Brain microvascular endothelial cell (primary cell): ENCODE measurements at regions not wholly inside any gene's neighbourhood (a gene's known extent, or its start where the extent isn't known, plus 50 kb on each side); places are given as distances from the start of the nearest gene placed in this dataset.

Experiments used
- DNase-seq: peaks from one replicate; pipeline ENCODE4 v3.0.0-alpha.2; 2020
- H3K27ac ChIP-seq: fragments of 250-450 bp; sonication (Bioruptor Pico); 2 replicates; pipeline ENCODE4 v1.5.1; 2020; ENCODE audit warnings: mild to moderate bottlenecking, moderate library complexity
- H3K27me3 ChIP-seq: fragments of 250-450 bp; sonication (Bioruptor Pico); replicated peaks from 2 replicates; pipeline ENCODE4 v1.5.1; 2020; ENCODE audit warnings: mild to moderate bottlenecking
- H3K36me3 ChIP-seq: fragments of 250-450 bp; sonication (Bioruptor Pico); replicated peaks from 2 replicates; pipeline ENCODE4 v1.5.1; 2020; ENCODE audit warnings: mild to moderate bottlenecking
- H3K4me3 ChIP-seq: 2 replicates; pipeline ENCODE4 v1.5.1; 2011; ENCODE audit warnings: low read depth, mild to moderate bottlenecking, control low read depth, low read length, moderate library complexity
- in situ Hi-C: cut with HindIII; loops from 2 replicates; pipeline ENCODE4 v1.10.0; 2017; ENCODE audit warnings: low sequenced_read_pairs, low pct_ligation_motif_present
- TF ChIP-seq, protein P1 (sequence below): IDR thresholded peaks from 2 replicates; pipeline ENCODE4 v1.5.1; 2011; ENCODE audit warnings: low read depth, mild to moderate bottlenecking, moderate library complexity, low read length, control low read depth, inconsistent platforms; ENCODE audit errors: missing control alignments

- Histone ChIP-seq H3K4me3 (no peak overlapping the region), H3K27ac (peak overlapping the region; percentile 11), H3K36me3 (no peaks in the 10 kb centered on the region), H3K27me3 (no peaks in the 10 kb centered on the region)
- TF ChIP-seq, protein P1, sequence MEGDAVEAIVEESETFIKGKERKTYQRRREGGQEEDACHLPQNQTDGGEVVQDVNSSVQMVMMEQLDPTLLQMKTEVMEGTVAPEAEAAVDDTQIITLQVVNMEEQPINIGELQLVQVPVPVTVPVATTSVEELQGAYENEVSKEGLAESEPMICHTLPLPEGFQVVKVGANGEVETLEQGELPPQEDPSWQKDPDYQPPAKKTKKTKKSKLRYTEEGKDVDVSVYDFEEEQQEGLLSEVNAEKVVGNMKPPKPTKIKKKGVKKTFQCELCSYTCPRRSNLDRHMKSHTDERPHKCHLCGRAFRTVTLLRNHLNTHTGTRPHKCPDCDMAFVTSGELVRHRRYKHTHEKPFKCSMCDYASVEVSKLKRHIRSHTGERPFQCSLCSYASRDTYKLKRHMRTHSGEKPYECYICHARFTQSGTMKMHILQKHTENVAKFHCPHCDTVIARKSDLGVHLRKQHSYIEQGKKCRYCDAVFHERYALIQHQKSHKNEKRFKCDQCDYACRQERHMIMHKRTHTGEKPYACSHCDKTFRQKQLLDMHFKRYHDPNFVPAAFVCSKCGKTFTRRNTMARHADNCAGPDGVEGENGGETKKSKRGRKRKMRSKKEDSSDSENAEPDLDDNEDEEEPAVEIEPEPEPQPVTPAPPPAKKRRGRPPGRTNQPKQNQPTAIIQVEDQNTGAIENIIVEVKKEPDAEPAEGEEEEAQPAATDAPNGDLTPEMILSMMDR = no peak
- in situ Hi-C loops = no loop called here
- DNase-seq = peak; percentile 22
These were observed 151.7 kb upstream of the KCNMB2 start for GRCh38 chr3:178384321-178385230.

DNA sequence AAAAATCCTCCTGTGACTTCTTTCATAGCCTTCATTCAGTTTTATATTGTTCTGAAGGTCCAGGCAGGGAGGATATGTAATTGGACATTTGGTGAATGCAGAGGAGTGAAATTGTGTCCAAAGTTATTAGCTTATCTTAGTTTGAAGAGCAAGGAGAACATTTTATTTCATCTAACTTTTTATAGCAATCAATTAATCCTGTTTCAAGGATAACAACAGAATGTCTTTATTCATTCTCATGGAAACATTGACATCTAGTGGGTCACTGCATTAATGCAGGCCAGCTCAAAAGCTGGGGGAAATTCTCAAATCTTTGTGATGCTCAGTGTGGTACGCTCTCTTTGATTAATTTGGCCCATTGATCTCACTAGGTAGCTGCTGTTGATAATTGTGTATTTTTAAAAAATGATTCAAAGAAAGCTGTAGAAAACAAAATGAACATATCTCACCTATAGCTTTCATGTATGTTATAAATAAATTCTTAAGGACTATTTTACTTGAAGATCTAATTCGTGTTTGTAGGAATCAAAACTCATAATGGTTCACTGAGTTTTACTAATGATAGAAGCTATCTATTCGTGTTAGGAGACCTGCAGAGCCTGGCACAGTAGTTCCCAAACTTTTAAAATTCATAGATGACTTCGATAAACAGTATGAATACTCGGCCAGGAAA is 150.8 kb upstream of the KCNMB2 start:
- Histone ChIP-seq H3K27ac (no peak overlapping the region), H3K36me3 (no peaks in the 10 kb centered on the region), H3K27me3 (no peaks in the 10 kb centered on the region), H3K4me3 (no peak overlapping the region)
- peak; percentile 51 for DNase-seq
- in situ Hi-C loops = no loop called here
- TF ChIP-seq, protein P1 = peak; percentile 75

DNA sequence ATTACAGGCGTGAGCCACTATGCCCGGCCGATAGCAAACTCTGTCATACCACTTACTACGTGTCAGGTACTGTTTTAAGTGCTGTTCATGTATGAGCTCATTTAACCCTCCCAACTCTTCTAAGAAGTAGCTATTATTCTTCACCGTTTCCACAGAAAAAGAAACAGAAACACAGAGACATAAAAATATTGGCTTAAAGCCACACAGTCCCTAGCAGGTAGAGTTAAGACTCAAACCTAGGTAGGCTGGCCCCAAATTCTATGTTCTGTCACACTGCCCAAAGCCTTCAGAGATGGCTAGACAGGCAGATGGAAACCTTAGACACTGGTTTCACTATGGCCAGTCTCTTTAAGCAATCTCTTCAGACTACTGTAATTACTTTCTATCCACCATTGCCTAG is 149.8 kb upstream of the KCNMB2 start:
- no peaks in the 10 kb centered on the region for H3K27me3 ChIP-seq

DNA sequence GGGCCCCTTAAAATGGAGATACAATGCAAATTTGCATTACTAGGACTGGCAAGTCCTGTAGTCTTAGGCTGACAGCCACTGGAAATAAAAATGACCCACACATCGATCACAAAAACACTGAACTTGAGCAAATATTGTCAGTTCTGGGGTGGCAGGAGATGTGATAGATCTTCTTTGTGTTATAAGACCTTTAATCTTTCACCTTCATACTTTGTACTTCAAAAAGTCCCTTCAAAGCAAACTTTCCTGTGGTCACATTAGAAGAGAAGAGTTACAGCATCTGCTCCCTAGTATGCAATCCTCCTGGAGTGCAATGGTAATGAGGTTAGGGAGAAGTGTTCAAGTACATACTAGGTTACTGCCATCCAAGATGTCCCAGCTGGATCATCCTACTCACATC is 149.4 kb upstream of the KCNMB2 start:
- H3K36me3 ChIP-seq = no peaks in the 10 kb centered on the region
- in situ Hi-C loops = no loop called here
- TF ChIP-seq, protein P1 = no peak
- no peak for DNase-seq
- no peaks in the 10 kb centered on the region for H3K27me3 ChIP-seq
- H3K27ac ChIP-seq = no peak overlapping the region
- no peak overlapping the region for H3K4me3 ChIP-seq

More for the DNA sequence above, 149.8 kb upstream of the KCNMB2 start:
- no peak for DNase-seq
- in situ Hi-C loops = no loop called here
- Histone ChIP-seq H3K27ac (no peak overlapping the region), H3K36me3 (no peaks in the 10 kb centered on the region), H3K4me3 (no peak overlapping the region)
- TF ChIP-seq, protein P1 = no peak

- TF ChIP-seq, protein P1 = no peak
- DNase-seq = no peak
- Histone ChIP-seq H3K27ac (no peak overlapping the region), H3K36me3 (no peaks in the 10 kb centered on the region), H3K4me3 (no peak overlapping the region), H3K27me3 (no peaks in the 10 kb centered on the region)
- in situ Hi-C loops = no loop called here
These were observed 147.8 kb upstream of the KCNMB2 start for GRCh38 chr3:178388473-178388872.
